HG02678 (cell line): ENCODE measurements at regions not wholly inside any gene's neighbourhood (a gene's known extent, or its start where the extent isn't known, plus 50 kb on each side); places are given as distances from the start of the nearest gene placed in this dataset.
A peak's percentile ranks its signal among the peaks of the same experiment; 100 is the strongest.

ENCODE experiments used
- ATAC-seq: cut with Tn5 transposase; IDR thresholded peaks from one replicate; pipeline ENCODE4 v1.9.1; 2021; ENCODE audit warnings: mild to moderate bottlenecking, moderate library complexity; ENCODE audit not compliant: unreplicated experiment

GRCh38 chr1:199151634-199152425 is 513.0 kb downstream of the PTPRC start:
- ATAC-seq: peak; percentile 66

- ATAC-seq: no peak
These were observed 513.8 kb downstream of the PTPRC start for GRCh38 chr1:199152676-199153075.

GRCh38 chr1:199155166-199156019 is 516.6 kb downstream of the PTPRC start:
- ATAC-seq: no peak

DNA sequence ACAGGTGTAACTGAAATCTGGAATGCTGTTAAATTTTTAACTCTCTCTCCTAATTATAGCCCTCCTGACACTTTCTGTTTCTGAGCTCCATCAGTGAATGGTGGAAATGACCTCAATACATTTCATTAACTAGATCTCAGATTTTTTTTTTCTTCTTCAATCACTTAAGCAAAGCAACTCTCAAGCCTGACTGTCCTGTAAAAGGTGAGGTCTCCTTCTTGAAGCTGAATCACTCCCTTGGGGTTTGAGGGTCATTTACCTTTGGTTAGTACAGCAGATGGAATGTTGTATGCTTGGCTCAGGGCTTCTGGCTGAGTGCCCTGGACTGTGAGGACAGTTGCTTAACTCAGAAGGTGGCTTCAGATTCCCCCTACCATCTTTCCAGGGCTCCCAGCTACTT is 518.7 kb downstream of the PTPRC start:
- peak; percentile 50 for ATAC-seq

- no peak for ATAC-seq
These were observed 521.9 kb downstream of the PTPRC start for GRCh38 chr1:199160521-199161318.

DNA sequence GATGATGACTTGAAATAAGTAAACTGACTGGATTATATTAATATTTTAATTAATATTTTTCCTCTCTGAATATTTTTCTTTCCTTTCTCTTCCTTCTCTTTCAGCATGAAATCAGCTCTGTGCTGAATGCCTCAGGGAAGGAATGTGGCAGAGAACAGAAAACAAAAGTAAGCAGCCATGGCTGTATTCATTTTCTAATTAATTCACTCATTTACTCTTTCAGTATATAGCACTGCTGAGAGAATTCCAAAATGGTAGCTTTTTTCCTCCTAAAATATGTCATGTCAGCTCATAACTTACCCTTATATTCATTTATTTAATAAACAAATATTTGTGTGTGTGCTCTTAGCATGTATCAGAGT is 522.5 kb downstream of the PTPRC start:
- no peak for ATAC-seq

GRCh38 chr1:199161766-199162303 is 523.0 kb downstream of the PTPRC start:
- ATAC-seq: no peak

DNA sequence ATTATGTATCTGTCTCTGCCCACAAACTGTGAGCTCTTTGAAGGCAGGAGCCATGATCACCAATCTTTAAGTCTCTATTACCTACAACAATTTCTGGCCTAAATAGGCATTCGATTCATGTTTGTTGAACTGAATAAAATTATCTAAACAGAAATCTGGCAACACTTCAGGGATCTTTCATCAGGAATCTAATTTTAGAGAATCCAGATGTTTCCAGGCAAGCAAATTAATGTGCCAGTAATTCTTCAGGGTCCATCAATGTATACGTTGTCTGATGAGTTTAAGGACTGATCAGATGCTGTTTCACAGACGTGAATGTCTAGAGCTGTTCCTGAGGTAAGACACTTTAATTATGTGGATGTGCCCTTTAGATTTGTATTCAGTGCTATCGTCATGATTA is 524.4 kb downstream of the PTPRC start:
- peak; percentile 21 for ATAC-seq

DNA sequence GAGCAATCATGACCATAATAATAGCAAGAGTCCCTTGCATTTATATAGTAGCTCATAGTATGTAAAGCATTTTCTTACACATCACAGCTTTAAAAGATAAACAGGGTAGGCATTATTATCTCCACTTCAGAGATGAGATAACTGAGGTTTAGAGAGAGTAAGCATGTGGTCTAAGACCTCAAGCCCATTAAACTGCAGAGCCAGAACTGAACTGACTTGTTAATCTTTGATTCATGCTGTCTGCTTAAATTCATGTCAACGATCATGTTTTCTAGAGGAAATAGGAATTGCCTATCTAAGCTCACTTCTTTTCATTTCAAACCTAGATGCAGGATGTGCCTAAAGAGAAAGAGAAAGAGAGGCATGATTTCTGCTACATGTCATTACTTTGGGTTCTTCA is 524.8 kb downstream of the PTPRC start:
- peak; percentile 35 for ATAC-seq

DNA sequence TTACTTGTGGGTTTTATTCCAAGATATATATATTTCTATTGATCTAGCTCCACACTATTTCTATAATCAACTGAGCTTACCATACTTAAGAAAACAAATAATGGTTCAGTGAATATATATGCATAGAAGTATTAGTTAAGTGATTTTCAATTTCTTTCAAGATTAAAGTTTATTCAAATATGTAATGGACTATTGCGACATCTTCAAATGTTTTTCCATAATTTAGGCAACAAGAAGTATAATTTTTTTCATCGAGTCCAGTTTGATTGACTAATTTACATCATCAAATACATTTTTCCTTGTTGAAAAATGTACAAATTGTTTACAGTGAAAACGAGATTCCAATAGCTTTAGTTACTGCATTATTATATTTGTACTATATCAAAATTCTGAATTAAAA is 528.6 kb downstream of the PTPRC start:
- no peak for ATAC-seq

- ATAC-seq: no peak
These were observed 530.2 kb downstream of the PTPRC start for GRCh38 chr1:199168888-199169585.

GRCh38 chr1:199170711-199171110 is 531.9 kb downstream of the PTPRC start:
- no peak for ATAC-seq

- no peak for ATAC-seq
These were observed 533.6 kb downstream of the PTPRC start for GRCh38 chr1:199172171-199173124.

- ATAC-seq: peak; percentile 97
These were observed 534.5 kb downstream of the PTPRC start for GRCh38 chr1:199173356-199173755.

DNA sequence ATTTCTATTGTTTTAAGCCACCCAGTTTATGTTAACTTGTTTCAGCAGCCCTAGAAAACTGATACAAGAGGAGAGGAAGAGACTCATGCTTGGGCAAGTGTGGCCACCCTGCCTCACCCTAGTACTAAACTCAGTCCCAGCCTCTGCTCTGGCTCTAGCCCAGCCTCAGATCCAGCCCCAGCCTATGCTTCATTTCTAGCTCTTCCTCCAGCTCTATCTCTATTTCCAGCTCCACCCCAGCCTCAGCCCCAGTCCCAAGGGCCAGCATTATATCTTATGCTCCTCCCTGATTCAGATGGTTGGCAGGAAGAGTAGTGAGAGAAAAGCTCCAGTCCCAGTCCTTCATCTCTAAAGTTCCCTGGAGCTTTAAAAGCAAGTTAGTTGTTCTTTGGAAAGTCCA is 535.5 kb downstream of the PTPRC start:
- no peak for ATAC-seq

DNA sequence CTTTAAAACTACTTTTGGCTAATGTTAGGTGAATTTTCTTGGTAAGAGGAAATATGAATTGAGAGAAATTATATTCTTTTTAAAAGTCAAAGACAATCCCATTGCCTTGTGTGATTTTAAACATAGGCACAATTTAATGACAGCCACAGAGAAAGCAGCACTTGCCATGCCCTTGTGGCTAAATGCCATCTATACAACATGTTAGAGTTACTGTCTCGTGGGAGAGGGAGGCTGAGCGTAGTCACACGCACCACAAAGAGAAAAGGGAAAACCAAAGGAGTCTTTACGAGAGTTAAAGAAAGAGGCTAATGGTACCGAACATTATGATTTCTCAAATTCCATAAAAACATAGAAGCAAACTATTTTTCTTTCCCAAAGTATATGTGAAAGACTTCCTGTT is 537.9 kb downstream of the PTPRC start:
- ATAC-seq: no peak

DNA sequence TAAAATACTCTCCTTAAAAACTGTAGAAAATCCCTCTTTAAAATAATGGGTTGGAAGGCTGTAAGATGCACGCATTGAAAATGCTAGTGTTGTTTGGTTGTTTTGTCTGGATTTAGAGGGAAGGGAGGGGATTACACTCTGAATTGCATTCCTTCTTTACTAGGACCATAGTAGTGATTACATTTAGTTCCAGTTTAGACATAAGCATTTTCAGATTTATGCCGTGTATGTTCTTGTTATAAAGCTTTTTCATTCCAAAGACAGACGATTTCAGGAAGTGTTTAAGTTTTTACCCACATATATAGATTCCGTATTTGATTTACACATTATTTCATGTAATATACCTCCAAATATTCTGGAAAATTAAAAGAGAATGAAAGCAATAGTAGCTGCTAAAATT is 538.4 kb downstream of the PTPRC start:
- no peak for ATAC-seq

DNA sequence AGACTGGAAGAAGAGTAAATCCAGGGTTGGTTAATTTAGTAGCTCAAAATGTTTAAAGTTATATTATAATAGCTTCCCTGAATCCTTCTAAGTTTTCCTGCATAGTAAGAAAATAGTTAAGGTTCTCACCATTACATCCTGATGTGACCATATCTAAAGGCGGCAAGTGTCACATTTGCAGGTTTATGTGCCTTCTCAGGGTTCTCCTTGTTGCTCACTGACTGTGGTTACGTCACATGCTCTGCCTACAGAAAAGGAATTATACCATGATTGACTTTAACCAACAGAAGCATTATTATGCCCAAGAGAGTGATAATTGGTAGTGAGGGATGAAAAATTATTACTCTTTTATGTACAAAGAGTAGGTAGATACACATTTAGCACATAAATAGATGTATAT is 539.8 kb downstream of the PTPRC start:
- no peak for ATAC-seq

DNA sequence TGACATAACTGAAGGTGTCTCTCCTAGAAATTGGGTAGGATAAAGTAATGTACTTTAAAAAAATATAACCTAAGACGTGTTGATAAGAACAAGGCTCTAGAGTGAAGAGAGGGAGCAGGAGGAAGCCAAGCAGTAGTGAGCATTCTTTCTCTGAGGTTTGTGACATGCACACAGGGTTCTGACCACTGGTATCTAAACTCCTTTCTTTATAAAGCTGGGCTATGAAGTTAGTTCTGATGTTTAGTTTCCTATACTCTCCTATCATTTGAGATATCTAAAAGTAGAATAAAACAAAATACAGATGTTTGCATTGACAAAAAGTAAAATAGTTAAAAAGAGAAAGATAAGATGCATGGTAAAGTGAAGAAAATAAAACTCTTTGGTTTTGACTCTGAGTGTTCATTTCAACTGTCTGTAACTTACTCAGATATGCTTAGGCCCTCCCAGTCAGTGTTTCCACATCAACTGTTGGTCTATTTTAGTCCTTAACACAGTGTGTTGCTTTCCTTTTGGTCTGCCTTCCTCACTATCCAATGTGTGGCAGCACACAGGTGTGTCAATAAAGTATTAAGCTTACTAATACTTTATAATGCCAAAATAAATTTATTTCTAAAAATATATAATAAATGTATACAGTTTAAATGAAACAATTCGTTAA is 543.5 kb downstream of the PTPRC start:
- ATAC-seq: peak; percentile 85
